GM18508 (cell line): ENCODE measurements at regions not wholly inside any gene's neighbourhood (a gene's known extent, or its start where the extent isn't known, plus 50 kb on each side); places are given as distances from the start of the nearest gene placed in this dataset.

Experiments
- ATAC-seq: cut with Tn5 transposase; IDR thresholded peaks from one replicate; pipeline ENCODE4 v1.9.1; 2021; ENCODE audit warnings: moderate number of reproducible peaks; ENCODE audit not compliant: insufficient read depth, unreplicated experiment

- ATAC-seq = no peak
These were observed 589.5 kb upstream of the NXPH2 start for GRCh38 chr2:139369423-139370409.

DNA sequence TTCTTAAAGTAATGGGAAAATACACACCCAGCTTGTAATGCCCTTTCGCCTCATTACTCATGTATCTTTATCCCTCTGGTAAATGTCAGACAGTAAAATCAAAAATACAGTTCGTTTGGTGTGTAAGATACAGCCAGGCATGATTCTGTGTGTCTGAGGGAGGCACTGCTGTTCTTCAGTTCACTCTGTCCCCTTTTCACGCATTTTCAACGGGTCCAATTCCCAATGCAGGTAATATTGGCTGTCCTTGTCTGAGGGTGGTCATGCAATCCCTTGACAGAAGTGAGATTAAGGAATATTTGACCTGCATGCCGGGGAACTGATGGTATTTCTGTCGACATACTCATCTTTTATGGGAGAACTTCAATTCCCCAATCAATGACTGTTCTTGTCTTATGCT, 587.2 kb upstream of the NXPH2 start:
- ATAC-seq = no peak

GRCh38 chr2:139366681-139367080, 586.5 kb upstream of the NXPH2 start:
- no peak for ATAC-seq

DNA sequence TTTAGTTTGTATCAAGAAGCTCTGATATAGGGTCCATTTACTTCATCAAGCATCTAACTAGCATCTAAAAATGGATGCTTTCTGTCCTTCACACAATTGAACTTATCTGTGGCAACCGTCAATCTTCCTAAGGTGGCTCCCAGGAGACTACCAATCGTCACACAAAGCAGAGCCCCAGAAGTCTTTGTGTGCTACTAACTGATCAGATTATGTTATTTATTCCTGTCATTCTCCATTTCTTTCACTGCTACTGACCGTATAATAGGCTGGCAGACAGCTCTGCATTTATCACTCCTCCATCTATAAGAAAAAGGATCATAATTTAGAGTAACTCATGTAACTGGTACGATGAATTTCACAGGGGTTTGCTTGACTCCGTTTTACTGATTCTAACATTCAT, 585.0 kb upstream of the NXPH2 start:
- no peak for ATAC-seq

- no peak for ATAC-seq
These were observed 580.5 kb upstream of the NXPH2 start for GRCh38 chr2:139360654-139361053.

GRCh38 chr2:139359818-139360217, 579.6 kb upstream of the NXPH2 start:
- ATAC-seq = no peak

GRCh38 chr2:139357972-139358371, 577.8 kb upstream of the NXPH2 start:
- no peak for ATAC-seq

DNA sequence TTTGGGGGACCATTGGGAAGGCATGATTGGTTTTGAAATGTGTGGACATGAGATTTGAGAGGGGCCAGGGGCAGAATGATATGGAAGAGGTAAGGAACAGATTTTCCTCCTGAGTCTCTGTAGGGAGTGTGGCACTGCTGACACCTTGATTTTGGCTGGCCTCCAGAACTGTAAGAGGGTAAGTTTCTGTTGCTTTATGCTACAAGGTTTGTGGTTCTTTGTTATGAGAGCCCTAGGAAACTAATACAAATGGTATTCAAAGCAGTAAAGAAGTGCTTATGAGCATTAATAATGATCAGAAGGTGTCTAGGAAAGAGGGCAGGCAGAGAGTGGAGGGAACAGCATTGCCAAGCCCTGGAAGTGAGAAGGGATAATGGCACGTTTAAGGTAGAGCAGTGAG, 574.3 kb upstream of the NXPH2 start:
- ATAC-seq = no peak

- no peak for ATAC-seq
These were observed 573.7 kb upstream of the NXPH2 start for GRCh38 chr2:139353874-139354273.

- no peak for ATAC-seq
These were observed 537.1 kb upstream of the NXPH2 start for GRCh38 chr2:139317259-139317658.

GRCh38 chr2:139314059-139314458, 533.9 kb upstream of the NXPH2 start:
- ATAC-seq = no peak

GRCh38 chr2:139296672-139297209, 516.6 kb upstream of the NXPH2 start:
- ATAC-seq = no peak

GRCh38 chr2:139293992-139294548, 513.9 kb upstream of the NXPH2 start:
- no peak for ATAC-seq

- no peak for ATAC-seq
These were observed 500.9 kb upstream of the NXPH2 start for GRCh38 chr2:139281124-139281523.

DNA sequence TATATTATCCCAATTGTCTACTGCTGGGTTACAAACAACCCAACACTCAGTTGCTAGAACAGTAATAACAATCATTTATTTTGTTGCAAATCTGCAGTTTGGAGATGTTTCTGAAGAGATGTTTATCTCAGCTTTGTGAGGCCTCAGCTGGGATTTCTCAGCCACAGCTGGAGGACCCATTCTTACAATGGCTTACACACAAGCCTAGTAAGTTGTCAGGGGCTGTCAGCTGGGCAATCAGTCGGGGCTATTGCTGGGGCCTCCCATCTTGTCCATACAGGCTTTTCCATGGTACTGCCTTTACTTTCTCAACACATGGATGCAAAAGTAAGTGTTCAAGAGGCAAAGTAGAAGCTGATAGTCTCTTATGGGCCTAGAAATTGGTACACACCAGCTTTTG, 491.7 kb upstream of the NXPH2 start:
- ATAC-seq = no peak

- ATAC-seq = no peak
These were observed 491.0 kb upstream of the NXPH2 start for GRCh38 chr2:139271149-139271548.

DNA sequence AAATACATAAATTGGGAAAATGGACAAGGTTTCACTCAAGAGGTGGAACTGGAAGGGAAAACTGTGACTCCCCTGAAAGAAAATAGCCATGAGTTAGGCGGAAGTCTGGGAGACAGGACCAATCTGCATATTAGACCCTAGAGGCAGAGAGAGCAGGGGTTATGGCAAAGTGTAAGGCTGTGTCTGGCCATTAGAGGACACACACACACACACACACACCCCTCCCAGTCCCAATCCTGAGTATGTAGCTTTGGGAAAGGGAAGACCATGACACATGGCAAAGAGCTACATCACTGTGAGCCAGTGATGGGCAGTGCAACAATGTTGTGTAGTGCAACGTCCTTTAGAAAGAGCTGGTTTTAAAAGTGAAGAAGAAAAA, 479.9 kb upstream of the NXPH2 start:
- ATAC-seq = no peak

GRCh38 chr2:139259422-139260051, 479.3 kb upstream of the NXPH2 start:
- no peak for ATAC-seq

DNA sequence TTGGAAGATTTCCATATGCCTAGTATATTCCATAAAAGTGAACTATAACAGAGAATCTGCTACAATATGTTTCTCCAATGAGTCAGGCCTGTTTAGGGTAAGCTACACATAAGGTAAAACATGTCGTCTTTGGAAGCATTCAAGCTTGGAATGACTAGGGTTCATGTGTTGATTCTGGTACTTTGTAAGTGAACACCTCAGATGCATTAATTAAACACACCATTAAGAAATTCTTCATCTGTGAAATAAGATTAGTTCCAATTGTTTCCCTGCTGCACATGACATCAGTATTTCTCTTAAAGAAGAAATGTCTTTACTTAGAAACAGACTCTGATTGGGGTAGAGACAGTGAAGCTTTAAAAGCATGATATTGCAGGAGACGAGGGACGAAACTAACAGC, 461.1 kb upstream of the NXPH2 start:
- ATAC-seq = no peak

DNA sequence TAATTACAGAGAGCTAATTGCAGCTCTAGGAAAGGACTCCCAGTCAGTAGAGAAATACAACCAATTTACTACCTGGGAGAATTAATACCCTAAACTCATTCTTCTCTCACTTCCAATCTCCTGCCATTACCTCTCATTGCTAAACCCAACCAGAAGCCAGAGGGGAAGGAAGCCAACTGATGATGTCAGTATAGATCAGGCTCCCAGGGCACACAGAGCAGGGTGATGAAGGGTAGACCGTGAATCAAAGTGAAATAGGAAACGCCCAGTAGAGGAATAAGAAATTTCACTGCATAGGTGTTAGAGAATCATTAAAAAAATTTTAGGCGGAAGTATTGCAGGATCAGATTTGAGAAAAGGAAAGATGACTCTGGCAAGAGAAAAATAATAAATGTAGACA, 456.8 kb upstream of the NXPH2 start:
- no peak for ATAC-seq

GRCh38 chr2:139230881-139231280, 450.7 kb upstream of the NXPH2 start:
- no peak for ATAC-seq
